Embryonic facial prominence (tissue), 1 donor: ENCODE measurements at regions not wholly inside any gene's neighbourhood (a gene's known extent, or its start where the extent isn't known, plus 50 kb on each side); places are given as distances from the start of the nearest gene placed in this dataset.
"Not testable (repeated sequence)": the region's sequence is repeated elsewhere in the genome, so short reads cannot be mapped to it uniquely, and the experiment has no call there.

Experiments
- DNase-seq: peaks from one replicate; pipeline ENCODE4 v3.0.0-alpha.2; 2016; ENCODE audit errors: extremely low spot score

- DNase-seq: no peak
These were observed 271.7 kb upstream of the C1orf174 start for GRCh38 chr1:4171480-4172450.

GRCh38 chr1:4172644-4173599 is 272.9 kb upstream of the C1orf174 start:
- DNase-seq: no peak

GRCh38 chr1:4173731-4174130 is 273.7 kb upstream of the C1orf174 start:
- no peak for DNase-seq

- no peak for DNase-seq
These were observed 274.5 kb upstream of the C1orf174 start for GRCh38 chr1:4174291-4175200.

GRCh38 chr1:4175566-4176405 is 275.7 kb upstream of the C1orf174 start:
- DNase-seq: no peak

GRCh38 chr1:4176841-4177240 is 276.8 kb upstream of the C1orf174 start:
- no peak for DNase-seq

- no peak for DNase-seq
These were observed 277.5 kb upstream of the C1orf174 start for GRCh38 chr1:4177425-4178150.

GRCh38 chr1:4178501-4179113 is 278.5 kb upstream of the C1orf174 start:
- no peak for DNase-seq

GRCh38 chr1:4179914-4180735 is 280.1 kb upstream of the C1orf174 start:
- DNase-seq: no peak

- DNase-seq: not testable (repeated sequence)
These were observed 286.4 kb upstream of the C1orf174 start for GRCh38 chr1:4186486-4186885.

GRCh38 chr1:4203501-4203900 is 303.4 kb upstream of the C1orf174 start:
- no peak for DNase-seq

- no peak for DNase-seq
These were observed 307.1 kb upstream of the C1orf174 start for GRCh38 chr1:4207183-4207582.

GRCh38 chr1:4207842-4208692 is 308.0 kb upstream of the C1orf174 start:
- DNase-seq: no peak

- no peak for DNase-seq
These were observed 310.0 kb upstream of the C1orf174 start for GRCh38 chr1:4210043-4210442.

GRCh38 chr1:4212796-4213195 is 312.7 kb upstream of the C1orf174 start:
- DNase-seq: no peak

- DNase-seq: no peak
These were observed 313.4 kb upstream of the C1orf174 start for GRCh38 chr1:4213366-4213973.

- DNase-seq: no peak
These were observed 314.8 kb upstream of the C1orf174 start for GRCh38 chr1:4214826-4215225.
